GM20000 (cell line): ENCODE measurements at regions not wholly inside any gene's neighbourhood (a gene's known extent, or its start where the extent isn't known, plus 50 kb on each side); places are given as distances from the start of the nearest gene placed in this dataset.

Experiments used
- DNase-seq: peaks from one replicate; pipeline ENCODE4 v3.0.0; 2012; ENCODE audit warnings: low spot score
- CTCF ChIP-seq: IDR thresholded peaks from 2 replicates; pipeline ENCODE4 v1.5.1; 2012; ENCODE audit warnings: mild to moderate bottlenecking, control low read depth; ENCODE audit errors: extremely low read depth, missing control alignments

GRCh38 chr22:27625769-27626674 lies 175.5 kb downstream of the MN1 start:
- DNase-seq = no peak
- TF ChIP-seq CTCF = no peak

GRCh38 chr22:27626675-27627443 lies 174.7 kb downstream of the MN1 start:
- DNase-seq = no peak
- no peak for TF ChIP-seq CTCF

- no peak for TF ChIP-seq CTCF
- DNase-seq = no peak
These were observed 174.1 kb downstream of the MN1 start for GRCh38 chr22:27627444-27627833.

GRCh38 chr22:27627901-27628300 lies 173.7 kb downstream of the MN1 start:
- no peak for TF ChIP-seq CTCF
- DNase-seq = no peak

GRCh38 chr22:27628341-27628740 lies 173.2 kb downstream of the MN1 start:
- no peak for DNase-seq
- no peak for TF ChIP-seq CTCF

- DNase-seq = no peak
- no peak for TF ChIP-seq CTCF
These were observed 172.5 kb downstream of the MN1 start for GRCh38 chr22:27628891-27629631.
